A549 (cell line): ENCODE measurements at regions not wholly inside any gene's neighbourhood (a gene's known extent, or its start where the extent isn't known, plus 50 kb on each side); places are given as distances from the start of the nearest gene placed in this dataset.

Experiments used
- ATAC-seq, 2 experiments: fragments of 200-7000 bp in 1 of 2; fragments of >200 bp in 1 of 2; cut with Nextera tagmentation in 1 of 2; cut with Tn5 transposase in 1 of 2; 3 replicates each; pipeline versions ENCODE4 v1.8.0 to v1.9.1; 2018 to 2020; ENCODE audit warnings: mild to moderate bottlenecking in 1 of 2, moderate library complexity in 1 of 2
- CTCF ChIA-PET: fragments of 300-600 bp; sonication (Branson Sonifier 250); formaldehyde crosslinking; extraction: SDS; loops from one replicate; lab custom pipeline; 2021; ENCODE audit warnings: antibody characterized with exemption, inconsistent platforms; lab: Yijun Ruan, JAX
- POLR2A ChIA-PET: fragments of 350-600 bp; formaldehyde crosslinking; extraction: SDS; loops from one replicate; lab custom pipeline; 2021; ENCODE audit warnings: antibody characterized with exemption, inconsistent platforms; lab: Yijun Ruan, JAX
- DNase-seq, 2 experiments: peaks; one replicate each; pipeline versions ENCODE4 v3.0.0 to v3.0.0-alpha.2; 2011 to 2016; ENCODE audit warnings: low read depth in 1 of 2, low spot score in 1 of 2
- FAIRE-seq: peaks from 2 replicates; lab custom pipeline; 2011; peaks lifted over from hg19 to GRCh38; lab: Jason Lieb, UNC
- H3K27ac ChIP-seq, 2 experiments: fragments of >200 bp; sonication (Bioruptor Twin); formaldehyde crosslinking; 3 replicates each; pipeline ENCODE4 v1.5.1; 2016 to 2017
- H3K4me1 ChIP-seq: fragments of >200 bp; sonication (Bioruptor Twin); formaldehyde crosslinking; 3 replicates; pipeline ENCODE4 v1.6.1; 2016
- H3K4me2 ChIP-seq: fragments of >200 bp; sonication (Bioruptor Twin); formaldehyde crosslinking; 3 replicates; pipeline ENCODE4 v1.6.1; 2016
- H3K4me3 ChIP-seq: fragments of >200 bp; sonication (Bioruptor Twin); formaldehyde crosslinking; 3 replicates; pipeline ENCODE4 v1.5.1; 2016
- H3K9me3 ChIP-seq: fragments of >200 bp; sonication (Bioruptor Twin); formaldehyde crosslinking; 3 replicates; pipeline ENCODE4 v1.6.1; 2016
- BHLHE40 ChIP-seq: IDR thresholded peaks from 2 replicates; pipeline ENCODE4 v1.6.1; 2012; ENCODE audit warnings: low read depth, low read length, inconsistent platforms
- CBX2 ChIP-seq: fragments of 200-600 bp; sonication (generic); IDR thresholded peaks from 2 replicates; pipeline ENCODE4 v1.6.1; 2016; ENCODE audit warnings: low read depth, mild to moderate bottlenecking, borderline replicate concordance
- CHD2 ChIP-seq: fragments of 150-350 bp; IDR thresholded peaks from 2 replicates; pipeline ENCODE4 v1.6.1; 2014; ENCODE audit warnings: low read length; ENCODE audit not compliant: partially characterized antibody
- EHF ChIP-seq: fragments of 250-450 bp; sonication (Bioruptor Pico); IDR thresholded peaks from 2 replicates; pipeline ENCODE4 v1.5.0; 2020; ENCODE audit warnings: mild to moderate bottlenecking
- FOSB ChIP-seq: fragments of 250-450 bp; sonication (Bioruptor Pico); IDR thresholded peaks from 2 replicates; pipeline ENCODE4 v1.5.0; 2020; ENCODE audit warnings: mild to moderate bottlenecking, moderate library complexity
- FOSL2 ChIP-seq, 2 experiments: fragments of 450-650 bp in 1 of 2; fragments of >200 bp in 1 of 2; sonication (Bioruptor Twin) in 1 of 2; formaldehyde crosslinking; IDR thresholded peaks; 2 replicates each; pipeline versions ENCODE4 v1.5.0 to v1.6.1; 2016 to 2020; ENCODE audit warnings: mild to moderate bottlenecking in 1 of 2, moderate library complexity in 1 of 2
- FOXS1 ChIP-seq: fragments of 250-450 bp; sonication (Bioruptor Pico); IDR thresholded peaks from 2 replicates; pipeline ENCODE4 v1.5.0; 2020; ENCODE audit warnings: mild to moderate bottlenecking, moderate library complexity
- HOXB13 ChIP-seq: fragments of 250-450 bp; sonication (Bioruptor Pico); IDR thresholded peaks from 2 replicates; pipeline ENCODE4 v1.5.0; 2020; ENCODE audit warnings: low read depth, mild to moderate bottlenecking, moderate library complexity
- MYC ChIP-seq: IDR thresholded peaks from 2 replicates; pipeline ENCODE4 v1.6.1; 2012; ENCODE audit warnings: mild to moderate bottlenecking, inconsistent platforms, low read length, improper control_type of control experiment, borderline replicate concordance
- POLR2A ChIP-seq: IDR thresholded peaks from 2 replicates; pipeline ENCODE4 v1.6.1; 2012; ENCODE audit warnings: mild to moderate bottlenecking, low read length
- POLR2AphosphoS2 ChIP-seq: conservative IDR thresholded peaks from 2 replicates; pipeline ENCODE4 v1.6.1; 2012; ENCODE audit warnings: low read length, improper control_type of control experiment, inconsistent platforms
- RARB ChIP-seq: fragments of 250-450 bp; sonication (Bioruptor Pico); IDR thresholded peaks from 2 replicates; pipeline ENCODE4 v1.8.0; 2021; ENCODE audit warnings: mild to moderate bottlenecking, moderate library complexity
- SREBF2 ChIP-seq: fragments of 450-650 bp; IDR thresholded peaks from 2 replicates; pipeline ENCODE4 v1.6.1; 2014; ENCODE audit warnings: mild to moderate bottlenecking, moderate library complexity
- WGBS: methylation state at CpG from one replicate; pipeline ENCODE4 v1.1.6; 2017; ENCODE audit errors: missing lambda C conversion rate; 5-methylcytosine and 5-hydroxymethylcytosine counted together
- TF ChIP-seq, protein P1 (sequence below): fragments of 450-650 bp; IDR thresholded peaks from 2 replicates; pipeline ENCODE4 v1.6.1; 2014; ENCODE audit warnings: antibody characterized with exemption
- TF ChIP-seq, protein P2 (sequence below): IDR thresholded peaks from 2 replicates; pipeline ENCODE4 v1.6.1; 2012
- TF ChIP-seq, protein P3 (sequence below): fragments of >200 bp; sonication (Bioruptor Twin); formaldehyde crosslinking; IDR thresholded peaks from 2 replicates; pipeline ENCODE4 v1.6.1; 2016
- TF ChIP-seq, protein P4 (sequence below): IDR thresholded peaks from 2 replicates; pipeline ENCODE4 v1.6.1; 2012; ENCODE audit warnings: low read depth, borderline replicate concordance
- TF ChIP-seq, protein P5 (sequence below): fragments of 200-600 bp; sonication (generic); IDR thresholded peaks from 2 replicates; pipeline ENCODE4 v1.6.1; 2016; ENCODE audit warnings: antibody characterized with exemption, mild to moderate bottlenecking, moderate library complexity

DNA sequence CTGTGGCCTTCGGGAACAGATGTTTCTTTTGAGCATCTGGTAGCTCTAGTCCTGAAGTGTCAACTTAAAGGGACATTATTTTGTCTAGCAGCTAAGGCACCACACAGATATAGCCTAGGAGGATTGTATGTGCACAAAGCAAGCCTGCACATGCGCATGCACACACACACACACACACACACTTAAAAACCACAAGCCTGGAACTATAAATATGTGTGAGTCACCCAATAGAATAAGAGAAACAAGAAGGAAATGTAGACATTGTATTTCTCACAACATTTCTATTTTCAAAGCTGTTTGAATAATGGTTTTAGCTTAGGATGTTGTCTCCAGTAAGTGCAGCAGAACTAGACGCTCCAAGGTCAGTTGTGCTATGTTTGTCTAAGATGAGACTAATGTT, 516.5 kb downstream of the SUCLA2 start:
- Histone ChIP-seq H3K27ac (no peak overlapping the region), H3K4me2 (no peak overlapping the region), H3K4me1 (no peaks in the 10 kb centered on the region), H3K9me3 (no peaks in the 10 kb centered on the region), H3K4me3 (no peak overlapping the region)
- no peak for DNase-seq
- ChIA-PET POLR2A (no interaction called here), CTCF (no interaction called here)
- no peak for FAIRE-seq
- no peak for ATAC-seq
- WGBS: 28% methylated on average over 3 of the region's 3 CpGs
- TF ChIP-seq, protein P1, sequence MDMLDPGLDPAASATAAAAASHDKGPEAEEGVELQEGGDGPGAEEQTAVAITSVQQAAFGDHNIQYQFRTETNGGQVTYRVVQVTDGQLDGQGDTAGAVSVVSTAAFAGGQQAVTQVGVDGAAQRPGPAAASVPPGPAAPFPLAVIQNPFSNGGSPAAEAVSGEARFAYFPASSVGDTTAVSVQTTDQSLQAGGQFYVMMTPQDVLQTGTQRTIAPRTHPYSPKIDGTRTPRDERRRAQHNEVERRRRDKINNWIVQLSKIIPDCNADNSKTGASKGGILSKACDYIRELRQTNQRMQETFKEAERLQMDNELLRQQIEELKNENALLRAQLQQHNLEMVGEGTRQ: no peak
- TF ChIP-seq MYC (no peak), SREBF2 (no peak), FOXS1 (CRISPR knock-in tag) (no peak), CHD2 (no peak), HOXB13 (CRISPR knock-in tag) (no peak), FOSL2 (IDR thresholded peaks at IDR 0.05) (no peak), FOSL2 (CRISPR knock-in tag; IDR thresholded peaks at IDR 0.05) (no peak), EHF (no peak), POLR2AphosphoS2 (no peak), FOSB (CRISPR knock-in tag) (no peak), CBX2 (no peak), BHLHE40 (no peak), POLR2A (no peak), RARB (CRISPR knock-in tag) (no peak)
- TF ChIP-seq, protein P2, sequence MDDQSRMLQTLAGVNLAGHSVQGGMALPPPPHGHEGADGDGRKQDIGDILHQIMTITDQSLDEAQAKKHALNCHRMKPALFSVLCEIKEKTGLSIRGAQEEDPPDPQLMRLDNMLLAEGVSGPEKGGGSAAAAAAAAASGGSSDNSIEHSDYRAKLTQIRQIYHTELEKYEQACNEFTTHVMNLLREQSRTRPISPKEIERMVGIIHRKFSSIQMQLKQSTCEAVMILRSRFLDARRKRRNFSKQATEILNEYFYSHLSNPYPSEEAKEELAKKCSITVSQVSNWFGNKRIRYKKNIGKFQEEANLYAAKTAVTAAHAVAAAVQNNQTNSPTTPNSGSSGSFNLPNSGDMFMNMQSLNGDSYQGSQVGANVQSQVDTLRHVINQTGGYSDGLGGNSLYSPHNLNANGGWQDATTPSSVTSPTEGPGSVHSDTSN: no peak
- TF ChIP-seq, protein P3, sequence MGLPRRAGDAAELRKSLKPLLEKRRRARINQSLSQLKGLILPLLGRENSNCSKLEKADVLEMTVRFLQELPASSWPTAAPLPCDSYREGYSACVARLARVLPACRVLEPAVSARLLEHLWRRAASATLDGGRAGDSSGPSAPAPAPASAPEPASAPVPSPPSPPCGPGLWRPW: no peak
- TF ChIP-seq, protein P4, sequence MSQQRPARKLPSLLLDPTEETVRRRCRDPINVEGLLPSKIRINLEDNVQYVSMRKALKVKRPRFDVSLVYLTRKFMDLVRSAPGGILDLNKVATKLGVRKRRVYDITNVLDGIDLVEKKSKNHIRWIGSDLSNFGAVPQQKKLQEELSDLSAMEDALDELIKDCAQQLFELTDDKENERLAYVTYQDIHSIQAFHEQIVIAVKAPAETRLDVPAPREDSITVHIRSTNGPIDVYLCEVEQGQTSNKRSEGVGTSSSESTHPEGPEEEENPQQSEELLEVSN: no peak

DNA sequence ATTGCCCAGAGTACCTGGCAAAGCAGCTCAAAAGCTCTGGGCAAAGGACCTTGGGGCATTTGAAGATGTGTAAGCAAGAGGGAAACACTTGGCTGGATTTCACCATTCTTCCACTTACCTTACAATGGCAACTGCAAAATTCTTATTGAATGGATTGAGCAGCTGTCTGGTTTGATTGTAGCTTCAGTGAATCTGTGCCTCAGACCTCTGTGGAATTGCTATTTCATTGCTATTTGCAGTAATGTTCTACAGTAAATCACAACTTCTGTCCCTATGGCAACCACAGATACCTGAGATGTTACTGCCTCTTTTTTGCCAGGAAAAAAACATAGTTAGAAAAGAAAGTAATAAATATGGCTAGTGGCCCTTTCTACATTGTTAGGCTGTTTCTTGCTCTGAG, 519.5 kb downstream of the SUCLA2 start:
- FAIRE-seq: no peak
- H3K4me2 ChIP-seq: no peak overlapping the region

More for the DNA sequence above, 519.5 kb downstream of the SUCLA2 start:
- Histone ChIP-seq H3K4me3 (no peak overlapping the region), H3K4me1 (no peaks in the 10 kb centered on the region), H3K9me3 (no peaks in the 10 kb centered on the region), H3K27ac (no peak overlapping the region)
- TF ChIP-seq, protein P5, sequence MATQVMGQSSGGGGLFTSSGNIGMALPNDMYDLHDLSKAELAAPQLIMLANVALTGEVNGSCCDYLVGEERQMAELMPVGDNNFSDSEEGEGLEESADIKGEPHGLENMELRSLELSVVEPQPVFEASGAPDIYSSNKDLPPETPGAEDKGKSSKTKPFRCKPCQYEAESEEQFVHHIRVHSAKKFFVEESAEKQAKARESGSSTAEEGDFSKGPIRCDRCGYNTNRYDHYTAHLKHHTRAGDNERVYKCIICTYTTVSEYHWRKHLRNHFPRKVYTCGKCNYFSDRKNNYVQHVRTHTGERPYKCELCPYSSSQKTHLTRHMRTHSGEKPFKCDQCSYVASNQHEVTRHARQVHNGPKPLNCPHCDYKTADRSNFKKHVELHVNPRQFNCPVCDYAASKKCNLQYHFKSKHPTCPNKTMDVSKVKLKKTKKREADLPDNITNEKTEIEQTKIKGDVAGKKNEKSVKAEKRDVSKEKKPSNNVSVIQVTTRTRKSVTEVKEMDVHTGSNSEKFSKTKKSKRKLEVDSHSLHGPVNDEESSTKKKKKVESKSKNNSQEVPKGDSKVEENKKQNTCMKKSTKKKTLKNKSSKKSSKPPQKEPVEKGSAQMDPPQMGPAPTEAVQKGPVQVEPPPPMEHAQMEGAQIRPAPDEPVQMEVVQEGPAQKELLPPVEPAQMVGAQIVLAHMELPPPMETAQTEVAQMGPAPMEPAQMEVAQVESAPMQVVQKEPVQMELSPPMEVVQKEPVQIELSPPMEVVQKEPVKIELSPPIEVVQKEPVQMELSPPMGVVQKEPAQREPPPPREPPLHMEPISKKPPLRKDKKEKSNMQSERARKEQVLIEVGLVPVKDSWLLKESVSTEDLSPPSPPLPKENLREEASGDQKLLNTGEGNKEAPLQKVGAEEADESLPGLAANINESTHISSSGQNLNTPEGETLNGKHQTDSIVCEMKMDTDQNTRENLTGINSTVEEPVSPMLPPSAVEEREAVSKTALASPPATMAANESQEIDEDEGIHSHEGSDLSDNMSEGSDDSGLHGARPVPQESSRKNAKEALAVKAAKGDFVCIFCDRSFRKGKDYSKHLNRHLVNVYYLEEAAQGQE: no peak
- TF ChIP-seq, protein P3: no peak
- DNase-seq (no peak), ATAC-seq (no peak)
- POLR2A ChIA-PET: no interaction called here
- CTCF ChIA-PET: no interaction called here
